NCI-H146 (cell line): ENCODE measurements at regions not wholly inside any gene's neighbourhood (a gene's known extent, or its start where the extent isn't known, plus 50 kb on each side); places are given as distances from the start of the nearest gene placed in this dataset.

Experiments
- DNase-seq: peaks from one replicate; lab custom pipeline; 2025; lab: John Stamatoyannopoulos, UW

GRCh38 chr2:236654496-236654895, 84.9 kb downstream of the ACKR3 start:
- DNase-seq = no peak

- DNase-seq = no peak
Measured at GRCh38 chr2:236656166-236656565, 86.5 kb downstream of the ACKR3 start.

GRCh38 chr2:236656721-236657120, 87.1 kb downstream of the ACKR3 start:
- no peak for DNase-seq

GRCh38 chr2:236657215-236657614, 87.6 kb downstream of the ACKR3 start:
- DNase-seq = no peak

GRCh38 chr2:236657801-236658200, 88.2 kb downstream of the ACKR3 start:
- DNase-seq = no peak

GRCh38 chr2:236658974-236659757, 89.5 kb downstream of the ACKR3 start:
- DNase-seq = no peak

- DNase-seq = no peak
Measured at GRCh38 chr2:236659758-236660150, 90.1 kb downstream of the ACKR3 start.

- DNase-seq = no peak
Measured at GRCh38 chr2:236661061-236661761, 91.6 kb downstream of the ACKR3 start.

- DNase-seq = no peak
Measured at GRCh38 chr2:236661762-236662110, 92.1 kb downstream of the ACKR3 start.

GRCh38 chr2:236662231-236663185, 92.9 kb downstream of the ACKR3 start:
- no peak for DNase-seq

GRCh38 chr2:236663287-236664101, 93.9 kb downstream of the ACKR3 start:
- DNase-seq = no peak

- no peak for DNase-seq
Measured at GRCh38 chr2:236664136-236664535, 94.5 kb downstream of the ACKR3 start.

GRCh38 chr2:236665101-236665500, 95.5 kb downstream of the ACKR3 start:
- no peak for DNase-seq

- DNase-seq = no peak
Measured at GRCh38 chr2:236665572-236666118, 96.0 kb downstream of the ACKR3 start.

- no peak for DNase-seq
Measured at GRCh38 chr2:236666646-236667204, 97.1 kb downstream of the ACKR3 start.

- DNase-seq = no peak
Measured at GRCh38 chr2:236667526-236667925, 97.9 kb downstream of the ACKR3 start.

- no peak for DNase-seq
Measured at GRCh38 chr2:236668531-236668969, 98.9 kb downstream of the ACKR3 start.

- no peak for DNase-seq
Measured at GRCh38 chr2:236670235-236670620, 100.6 kb downstream of the ACKR3 start.

GRCh38 chr2:236671896-236672562, 102.4 kb downstream of the ACKR3 start:
- no peak for DNase-seq

- no peak for DNase-seq
Measured at GRCh38 chr2:236672606-236673005, 103.0 kb downstream of the ACKR3 start.
